Upper lobe of right lung (tissue), 1 donor: ENCODE measurements at regions not wholly inside any gene's neighbourhood (a gene's known extent, or its start where the extent isn't known, plus 50 kb on each side); places are given as distances from the start of the nearest gene placed in this dataset.

ENCODE experiments used
- ATAC-seq: fragments of 200-7000 bp; cut with Tn5 transposase; one replicate; pipeline ENCODE4 v1.9.1; 2020; ENCODE audit warnings: mild to moderate bottlenecking, moderate library complexity
- DNase-seq: peaks from one replicate; pipeline ENCODE4 v3.0.0-alpha.2; 2020
- H3K27ac ChIP-seq: fragments of 200-600 bp; one replicate; pipeline ENCODE4 v1.8.0; 2022
- H3K27me3 ChIP-seq: fragments of 200-600 bp; one replicate; pipeline ENCODE4 v1.8.0; 2022; ENCODE audit warnings: mild to moderate bottlenecking
- H3K36me3 ChIP-seq: fragments of 200-600 bp; one replicate; pipeline ENCODE4 v1.8.0; 2022
- H3K4me1 ChIP-seq: fragments of 200-600 bp; one replicate; pipeline ENCODE4 v1.8.0; 2022
- H3K4me3 ChIP-seq: fragments of 200-600 bp; one replicate; pipeline ENCODE4 v1.8.0; 2022; ENCODE audit warnings: mild to moderate bottlenecking
- H3K9me3 ChIP-seq: fragments of 200-600 bp; one replicate; pipeline ENCODE4 v1.8.0; 2022
- intact Hi-C: fragments of 100-400 bp; cut with DNase I; formaldehyde crosslinking; loops from one replicate; pipeline ENCODE4 v1.11.0; 2022
- TF ChIP-seq, protein P1 (sequence below): fragments of 200-600 bp; IDR thresholded peaks from one replicate; pipeline ENCODE4 v1.8.0; 2022; ENCODE audit warnings: antibody characterized with exemption
- donor health status: DM: no; HTN: yes; CAD: no; lungs with severe emphysema.

DNA sequence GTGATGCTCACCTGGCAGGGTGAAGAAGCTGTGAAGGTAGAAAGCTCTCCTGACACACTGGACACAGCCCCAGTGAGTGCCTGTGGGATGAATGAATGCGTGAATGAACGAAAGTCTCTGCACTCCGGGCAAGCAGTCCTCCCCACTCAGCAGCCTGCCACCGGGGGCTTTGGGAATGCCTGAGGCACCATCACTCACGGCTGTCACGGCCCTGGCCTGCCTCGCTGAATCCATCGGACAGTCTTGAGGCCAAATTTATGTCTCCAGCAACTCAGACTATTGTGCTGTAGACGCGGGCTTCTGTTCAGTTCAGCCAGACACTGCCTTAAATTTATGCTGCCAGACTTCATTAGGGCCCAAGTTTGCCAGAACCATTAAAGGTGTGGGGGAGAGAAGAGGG lies 62.9 kb upstream of the TEX51 start:
- DNase-seq (no peak), ATAC-seq (no peak)
- no peaks in the 10 kb centered on the region for H3K27me3 ChIP-seq
- intact Hi-C loops, result no loop called here
- H3K36me3 ChIP-seq, result no peaks in the 10 kb centered on the region
- H3K9me3 ChIP-seq, result no peaks in the 10 kb centered on the region
- no peak overlapping the region for H3K4me3 ChIP-seq
- no peak overlapping the region for H3K27ac ChIP-seq
- TF ChIP-seq, protein P1, sequence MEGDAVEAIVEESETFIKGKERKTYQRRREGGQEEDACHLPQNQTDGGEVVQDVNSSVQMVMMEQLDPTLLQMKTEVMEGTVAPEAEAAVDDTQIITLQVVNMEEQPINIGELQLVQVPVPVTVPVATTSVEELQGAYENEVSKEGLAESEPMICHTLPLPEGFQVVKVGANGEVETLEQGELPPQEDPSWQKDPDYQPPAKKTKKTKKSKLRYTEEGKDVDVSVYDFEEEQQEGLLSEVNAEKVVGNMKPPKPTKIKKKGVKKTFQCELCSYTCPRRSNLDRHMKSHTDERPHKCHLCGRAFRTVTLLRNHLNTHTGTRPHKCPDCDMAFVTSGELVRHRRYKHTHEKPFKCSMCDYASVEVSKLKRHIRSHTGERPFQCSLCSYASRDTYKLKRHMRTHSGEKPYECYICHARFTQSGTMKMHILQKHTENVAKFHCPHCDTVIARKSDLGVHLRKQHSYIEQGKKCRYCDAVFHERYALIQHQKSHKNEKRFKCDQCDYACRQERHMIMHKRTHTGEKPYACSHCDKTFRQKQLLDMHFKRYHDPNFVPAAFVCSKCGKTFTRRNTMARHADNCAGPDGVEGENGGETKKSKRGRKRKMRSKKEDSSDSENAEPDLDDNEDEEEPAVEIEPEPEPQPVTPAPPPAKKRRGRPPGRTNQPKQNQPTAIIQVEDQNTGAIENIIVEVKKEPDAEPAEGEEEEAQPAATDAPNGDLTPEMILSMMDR, result no peak
- H3K4me1 ChIP-seq, result no peaks in the 10 kb centered on the region

DNA sequence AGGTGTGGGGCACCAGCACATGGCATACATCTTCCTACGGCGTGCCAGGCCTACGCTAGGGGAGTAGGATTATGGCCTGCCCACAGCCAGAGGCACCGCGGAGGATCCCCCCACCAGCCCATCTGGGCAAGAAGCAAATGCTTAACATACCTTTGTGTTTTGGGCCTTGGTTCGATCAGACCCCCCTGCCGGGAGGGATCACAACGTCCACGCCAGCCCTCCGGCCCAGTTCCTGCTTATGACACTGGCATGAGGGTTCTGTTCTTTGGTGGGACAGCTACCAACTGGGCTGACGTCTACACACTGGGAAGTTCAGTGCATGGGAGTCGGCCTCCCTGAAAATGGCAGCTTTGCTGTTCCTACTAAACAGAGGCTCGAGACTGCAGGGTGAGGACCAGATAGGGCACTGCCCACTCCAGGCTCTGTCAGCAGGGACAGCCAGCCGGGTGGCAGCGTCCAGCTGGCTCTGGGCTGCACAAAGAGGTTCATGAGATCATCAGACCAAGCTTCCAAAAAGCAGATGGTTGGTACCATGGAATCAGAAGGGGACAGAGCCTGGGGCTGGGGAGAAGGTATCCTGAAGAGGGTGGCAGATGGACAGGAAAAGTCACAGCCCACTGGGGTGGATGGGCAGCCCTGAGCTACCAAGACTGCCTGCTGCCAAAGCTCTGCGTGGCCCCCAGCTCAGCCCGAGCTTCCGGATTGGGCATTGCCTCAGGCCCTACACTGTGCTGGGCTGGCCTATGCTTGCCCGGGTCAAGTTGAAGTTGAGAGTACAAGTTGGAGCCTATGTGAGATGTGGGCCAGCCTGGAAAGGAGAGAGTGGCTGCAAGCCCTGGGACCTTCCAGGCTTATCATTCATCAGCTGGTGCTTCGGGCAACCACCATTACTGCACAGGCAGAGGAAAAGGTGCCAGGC lies 61.7 kb upstream of the TEX51 start:
- DNase-seq (no peak), ATAC-seq (peak; percentile 8)
- intact Hi-C loops, result no loop called here
- Histone ChIP-seq H3K27me3 (no peaks in the 10 kb centered on the region), H3K36me3 (no peaks in the 10 kb centered on the region), H3K27ac (no peak overlapping the region), H3K9me3 (no peaks in the 10 kb centered on the region), H3K4me1 (no peaks in the 10 kb centered on the region), H3K4me3 (no peak overlapping the region)
- TF ChIP-seq, protein P1, result no peak

DNA sequence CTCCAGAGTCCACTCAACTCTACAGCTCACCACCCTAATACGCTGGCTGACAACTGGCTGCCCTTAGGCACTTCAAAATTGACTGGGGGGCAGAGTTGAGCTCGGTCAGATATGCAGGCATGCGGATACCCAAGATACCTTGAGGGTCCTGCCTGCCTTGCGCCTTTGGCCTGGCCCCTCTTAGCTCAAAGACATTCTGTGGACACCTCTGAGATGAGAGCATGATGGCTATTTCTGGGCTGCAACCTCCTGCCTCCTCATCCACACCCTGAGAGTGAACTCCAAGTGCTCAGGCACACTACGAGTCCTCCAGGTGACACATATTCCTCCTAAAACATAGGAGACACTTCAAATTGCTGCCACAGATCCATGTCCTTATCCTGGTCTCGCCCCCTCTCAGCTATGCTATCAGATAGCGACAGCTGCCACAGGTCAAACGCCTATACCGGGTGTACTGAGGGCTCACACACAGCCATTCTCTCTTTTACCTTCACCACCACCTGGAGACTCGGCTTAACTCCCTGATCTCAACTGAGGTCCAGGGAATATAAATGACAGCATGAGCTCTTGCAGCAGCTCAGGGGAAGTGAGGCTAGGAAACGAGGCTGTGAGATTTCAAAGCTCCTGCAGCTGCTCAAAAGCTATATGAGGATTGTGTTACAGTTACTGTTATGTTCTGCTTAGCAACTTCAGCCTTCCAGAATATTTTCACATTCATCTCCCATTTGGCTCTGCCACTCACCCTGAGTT lies 60.5 kb upstream of the TEX51 start:
- no peaks in the 10 kb centered on the region for H3K27me3 ChIP-seq
- no peak overlapping the region for H3K4me3 ChIP-seq
- intact Hi-C loops, result no loop called here
- H3K36me3 ChIP-seq, result no peaks in the 10 kb centered on the region
- H3K27ac ChIP-seq, result no peak overlapping the region
- no peak for ATAC-seq
- DNase-seq, result no peak
- H3K9me3 ChIP-seq, result no peaks in the 10 kb centered on the region
- no peaks in the 10 kb centered on the region for H3K4me1 ChIP-seq
- TF ChIP-seq, protein P1, result no peak

DNA sequence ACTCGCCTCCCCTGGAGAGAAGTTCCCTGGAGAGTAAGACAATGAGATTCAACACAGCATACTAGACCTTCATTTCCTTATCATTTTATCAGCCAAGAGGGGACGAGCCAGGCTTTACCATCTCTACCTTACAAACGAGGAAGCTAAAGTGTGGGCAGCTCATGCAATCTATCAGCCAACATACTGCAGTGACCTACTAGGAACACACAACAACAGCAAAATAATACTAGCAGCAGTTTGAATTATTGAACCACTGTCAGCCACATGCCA lies 60.0 kb upstream of the TEX51 start:
- no peak for ATAC-seq
- DNase-seq, result no peak
- intact Hi-C loops, result no loop called here

DNA sequence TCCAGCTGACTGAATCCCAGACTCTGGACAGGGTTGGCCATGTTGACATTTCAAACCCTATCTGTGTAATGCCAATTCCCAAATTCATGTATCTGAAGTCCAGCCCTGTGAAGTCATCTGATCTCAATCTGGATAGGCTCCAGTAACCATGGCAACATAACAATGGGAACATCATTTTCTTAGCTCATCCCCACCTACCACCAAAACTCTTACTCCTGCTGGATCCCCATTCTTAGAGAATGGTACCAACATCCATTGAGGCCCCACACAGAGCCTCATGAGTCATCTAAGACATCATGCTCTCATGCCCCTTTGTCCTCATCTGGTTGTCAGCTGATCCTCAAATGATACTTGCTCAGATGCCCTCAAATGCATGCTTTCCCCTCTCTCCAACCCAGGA lies 58.9 kb upstream of the TEX51 start:
- ATAC-seq (no peak), DNase-seq (no peak)
- no peaks in the 10 kb centered on the region for H3K9me3 ChIP-seq
- no peaks in the 10 kb centered on the region for H3K27me3 ChIP-seq
- no peaks in the 10 kb centered on the region for H3K36me3 ChIP-seq
- H3K27ac ChIP-seq, result no peak overlapping the region
- H3K4me1 ChIP-seq, result no peaks in the 10 kb centered on the region
- TF ChIP-seq, protein P1, result no peak
- intact Hi-C loops, result no loop called here
- no peak overlapping the region for H3K4me3 ChIP-seq

More for the DNA sequence above, 60.0 kb upstream of the TEX51 start:
- TF ChIP-seq, protein P1, result no peak
- Histone ChIP-seq H3K27ac (no peak overlapping the region), H3K4me1 (no peaks in the 10 kb centered on the region), H3K4me3 (no peak overlapping the region), H3K36me3 (no peaks in the 10 kb centered on the region), H3K27me3 (no peaks in the 10 kb centered on the region), H3K9me3 (no peaks in the 10 kb centered on the region)
